NCI-H526 (cell line): ENCODE measurements at regions not wholly inside any gene's neighbourhood (a gene's known extent, or its start where the extent isn't known, plus 50 kb on each side); places are given as distances from the start of the nearest gene placed in this dataset.

Source experiments
- DNase-seq, 2 experiments: peaks; one replicate each; lab custom pipeline; 2025; lab: John Stamatoyannopoulos, UW

- no peak for DNase-seq
Observed at GRCh38 chr3:117892431-117892841, 1142.2 kb downstream of the IGSF11 start.

GRCh38 chr3:117893001-117893400 is 1141.6 kb downstream of the IGSF11 start:
- no peak for DNase-seq

- no peak for DNase-seq
Observed at GRCh38 chr3:117893638-117894037, 1141.0 kb downstream of the IGSF11 start.

- peak in 1 of 2 experiments; percentile 38 for DNase-seq
Observed at GRCh38 chr3:117898722-117899522, 1135.7 kb downstream of the IGSF11 start.

- no peak for DNase-seq
Observed at GRCh38 chr3:117903226-117903625, 1131.4 kb downstream of the IGSF11 start.

GRCh38 chr3:117910820-117911521 is 1123.7 kb downstream of the IGSF11 start:
- no peak for DNase-seq

- DNase-seq, result no peak
Observed at GRCh38 chr3:117912352-117912751, 1122.3 kb downstream of the IGSF11 start.

- no peak for DNase-seq
Observed at GRCh38 chr3:117914540-117915100, 1120.0 kb downstream of the IGSF11 start.

GRCh38 chr3:117916839-117917238 is 1117.8 kb downstream of the IGSF11 start:
- DNase-seq, result no peak

GRCh38 chr3:117919621-117920020 is 1115.0 kb downstream of the IGSF11 start:
- no peak for DNase-seq

- DNase-seq, result peak in 1 of 2 experiments; percentile 1
Observed at GRCh38 chr3:117920253-117920898, 1114.3 kb downstream of the IGSF11 start.

- DNase-seq, result no peak
Observed at GRCh38 chr3:117921411-117921810, 1113.2 kb downstream of the IGSF11 start.

- DNase-seq, result no peak
Observed at GRCh38 chr3:117922039-117922438, 1112.6 kb downstream of the IGSF11 start.

GRCh38 chr3:117926819-117927218 is 1107.8 kb downstream of the IGSF11 start:
- no peak for DNase-seq

GRCh38 chr3:117927825-117928224 is 1106.8 kb downstream of the IGSF11 start:
- no peak for DNase-seq

GRCh38 chr3:117928836-117929235 is 1105.8 kb downstream of the IGSF11 start:
- DNase-seq, result no peak

GRCh38 chr3:117932441-117932840 is 1102.2 kb downstream of the IGSF11 start:
- no peak for DNase-seq

GRCh38 chr3:117936159-117936558 is 1098.5 kb downstream of the IGSF11 start:
- no peak for DNase-seq

- DNase-seq, result no peak
Observed at GRCh38 chr3:117938974-117939373, 1095.7 kb downstream of the IGSF11 start.

GRCh38 chr3:117939425-117940027 is 1095.1 kb downstream of the IGSF11 start:
- DNase-seq, result no peak

- DNase-seq, result no peak
Observed at GRCh38 chr3:117941015-117941414, 1093.6 kb downstream of the IGSF11 start.

- no peak for DNase-seq
Observed at GRCh38 chr3:117941756-117942155, 1092.9 kb downstream of the IGSF11 start.
